GM21423 (cell line): ENCODE measurements at regions not wholly inside any gene's neighbourhood (a gene's known extent, or its start where the extent isn't known, plus 50 kb on each side); places are given as distances from the start of the nearest gene placed in this dataset.

Experiments
- ATAC-seq: cut with Tn5 transposase; IDR thresholded peaks from one replicate; pipeline ENCODE4 v1.9.1; 2021; ENCODE audit warnings: mild to moderate bottlenecking, moderate library complexity; ENCODE audit not compliant: unreplicated experiment

- peak; percentile 58 for ATAC-seq
Observed at GRCh38 chr9:109880276-109881169, 100.5 kb downstream of the PALM2AKAP2 start.

DNA sequence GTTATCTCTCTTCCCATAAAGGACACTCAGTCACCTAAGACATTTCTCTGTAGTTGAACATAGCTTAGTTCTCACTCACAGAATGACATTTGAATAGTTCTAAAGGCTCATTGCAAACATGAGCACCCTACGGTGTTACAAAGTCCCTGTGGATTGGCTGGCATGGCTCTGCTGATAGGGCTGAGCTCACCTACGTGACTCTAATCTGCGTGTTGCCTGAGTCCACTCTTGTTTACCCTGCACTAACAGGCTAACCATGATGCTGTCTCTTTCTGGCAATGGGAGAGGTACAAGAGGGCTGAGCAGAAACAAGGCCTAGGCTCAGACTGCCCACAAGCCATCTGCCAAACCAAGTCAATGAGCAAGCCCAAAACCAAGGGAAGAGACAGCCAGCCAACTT, 103.6 kb downstream of the PALM2AKAP2 start:
- no peak for ATAC-seq

DNA sequence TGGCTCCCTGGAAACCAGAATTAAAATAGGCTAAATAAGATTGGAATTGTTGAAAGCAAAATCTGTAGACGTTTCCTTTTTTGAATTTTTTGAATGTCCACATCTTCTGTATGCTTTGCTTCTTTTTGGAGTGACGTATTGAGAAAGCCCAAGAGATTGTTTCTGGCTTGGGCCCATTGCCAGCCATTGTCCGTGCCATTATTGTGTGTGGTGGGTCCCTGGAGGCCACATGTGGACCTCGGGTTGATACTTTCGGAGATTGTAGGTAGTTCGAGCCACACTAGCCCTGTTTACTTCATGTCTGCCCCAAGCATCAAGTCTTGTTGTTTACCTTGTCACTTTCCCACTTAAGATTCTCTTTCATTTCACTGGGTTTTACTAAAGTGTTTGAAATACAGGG, 106.0 kb downstream of the PALM2AKAP2 start:
- ATAC-seq, result no peak

DNA sequence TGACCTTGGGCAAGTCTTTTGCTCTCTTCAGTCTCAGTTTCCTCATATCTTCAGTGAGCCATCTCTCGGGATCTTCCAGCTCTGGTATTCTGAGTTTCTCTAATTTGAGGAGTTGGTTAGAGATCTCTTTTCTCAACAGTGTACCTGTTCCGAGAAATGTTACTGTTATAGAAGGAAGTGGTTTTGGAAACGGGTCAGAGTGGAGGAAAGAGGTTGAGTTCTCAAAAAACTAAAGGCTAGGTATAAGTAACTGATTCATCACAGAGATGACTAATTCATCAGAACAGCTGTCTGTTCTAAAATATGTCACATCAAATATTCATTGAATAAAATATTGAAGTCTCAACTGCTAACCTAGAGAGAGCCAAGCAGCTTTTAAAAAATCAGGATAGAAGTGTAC, 106.6 kb downstream of the PALM2AKAP2 start:
- peak; percentile 82 for ATAC-seq

- ATAC-seq, result peak; percentile 30
Observed at GRCh38 chr9:109887079-109887478, 107.1 kb downstream of the PALM2AKAP2 start.

DNA sequence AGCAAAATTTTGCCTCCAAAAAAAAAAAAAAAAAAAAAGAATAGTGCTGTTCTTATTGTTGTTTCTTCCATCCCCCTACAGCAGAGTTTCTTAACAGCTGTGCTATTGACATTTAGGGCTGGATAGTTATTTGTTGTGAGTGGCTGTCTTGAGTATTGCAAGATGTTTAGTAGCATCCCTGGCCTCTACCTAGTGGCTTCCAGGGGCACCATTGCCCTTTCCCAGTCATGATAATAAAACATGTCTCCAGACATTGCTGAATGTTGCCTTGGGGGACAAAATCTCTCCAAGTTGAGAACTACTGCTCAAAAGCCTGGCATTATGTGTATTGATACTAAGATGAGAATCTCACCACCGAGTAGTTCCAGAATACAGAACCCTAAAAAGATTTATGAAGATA, 108.7 kb downstream of the PALM2AKAP2 start:
- ATAC-seq, result no peak

GRCh38 chr9:109889456-109889855, 109.5 kb downstream of the PALM2AKAP2 start:
- ATAC-seq, result no peak

GRCh38 chr9:109893241-109893640, 113.2 kb downstream of the PALM2AKAP2 start:
- ATAC-seq, result peak; percentile 30

DNA sequence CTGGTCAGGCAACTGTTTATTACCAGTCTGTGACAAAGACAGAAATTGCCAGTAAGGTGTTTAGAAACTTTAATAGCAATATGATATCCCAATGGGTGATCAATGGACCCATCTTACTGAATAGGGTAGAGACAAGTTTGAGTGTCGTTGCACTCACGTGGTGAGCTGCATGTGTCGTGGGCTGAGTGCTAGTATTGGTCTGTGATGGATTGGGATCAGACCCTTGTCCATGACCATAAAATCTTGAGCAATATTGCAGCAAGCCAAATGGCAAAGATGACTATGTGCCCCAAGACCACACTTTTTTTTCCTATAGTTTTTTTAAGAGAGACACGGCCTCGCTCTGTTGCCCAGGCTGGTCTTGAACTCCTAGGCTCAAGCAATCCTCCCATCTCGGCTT, 114.5 kb downstream of the PALM2AKAP2 start:
- no peak for ATAC-seq

DNA sequence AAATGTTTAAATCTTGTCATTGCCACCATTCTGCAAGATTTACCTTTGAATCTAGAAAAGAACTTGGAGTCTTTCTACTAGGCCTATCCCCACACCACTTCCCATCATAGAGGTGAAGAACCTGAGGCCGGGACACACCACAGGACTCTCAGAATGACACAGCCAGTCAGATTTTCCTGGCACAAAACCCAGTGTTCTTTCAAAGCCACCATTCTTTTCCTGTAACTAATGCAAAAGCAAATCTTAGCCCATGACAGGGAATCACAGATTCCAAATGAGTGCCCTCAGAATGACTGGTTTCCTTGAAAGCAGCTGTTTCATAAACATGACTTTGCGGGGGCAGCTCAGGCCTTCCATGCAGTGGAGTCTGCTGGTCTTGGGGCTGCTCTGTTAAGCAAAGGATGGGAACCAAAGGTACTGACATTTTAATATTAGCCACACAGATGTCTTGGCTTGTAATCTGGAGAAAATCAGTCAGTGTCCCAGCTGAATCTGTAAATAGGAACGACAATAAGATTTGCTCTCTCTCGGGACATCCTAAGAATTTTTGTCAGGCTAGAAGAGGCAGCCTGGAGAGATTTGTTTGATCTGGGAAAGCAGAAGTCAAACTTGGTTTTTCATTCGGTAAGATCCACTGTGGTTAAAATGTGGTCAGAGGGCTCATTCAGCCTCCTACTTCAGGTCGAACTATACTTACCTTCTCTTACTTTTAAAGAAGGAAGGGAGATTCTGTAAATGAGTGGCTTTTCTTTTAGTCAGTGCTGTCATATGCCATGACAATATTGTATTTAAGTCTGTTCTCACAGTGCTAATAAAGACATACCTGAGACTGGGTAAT, 115.1 kb downstream of the PALM2AKAP2 start:
- ATAC-seq, result peak; percentile 70

DNA sequence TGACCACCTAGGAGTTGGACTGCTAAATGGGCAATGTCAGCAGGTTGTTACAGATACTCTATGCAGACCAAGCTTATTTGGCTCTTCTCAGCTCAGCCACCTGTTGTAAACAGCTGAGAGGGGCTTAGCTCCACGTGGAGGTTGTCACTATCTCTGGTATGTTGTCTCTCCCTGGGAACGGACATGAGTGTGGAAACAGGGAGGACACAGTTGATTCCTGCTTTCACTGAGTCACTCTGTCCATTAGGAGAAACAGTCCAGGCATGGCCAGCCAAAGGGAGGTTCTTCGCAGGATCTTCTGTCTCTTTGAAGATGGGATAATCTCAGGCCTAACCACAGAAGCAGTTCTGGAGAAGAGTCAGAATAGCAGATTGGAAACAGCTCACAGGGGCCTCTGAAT, 121.2 kb downstream of the PALM2AKAP2 start:
- ATAC-seq, result no peak

DNA sequence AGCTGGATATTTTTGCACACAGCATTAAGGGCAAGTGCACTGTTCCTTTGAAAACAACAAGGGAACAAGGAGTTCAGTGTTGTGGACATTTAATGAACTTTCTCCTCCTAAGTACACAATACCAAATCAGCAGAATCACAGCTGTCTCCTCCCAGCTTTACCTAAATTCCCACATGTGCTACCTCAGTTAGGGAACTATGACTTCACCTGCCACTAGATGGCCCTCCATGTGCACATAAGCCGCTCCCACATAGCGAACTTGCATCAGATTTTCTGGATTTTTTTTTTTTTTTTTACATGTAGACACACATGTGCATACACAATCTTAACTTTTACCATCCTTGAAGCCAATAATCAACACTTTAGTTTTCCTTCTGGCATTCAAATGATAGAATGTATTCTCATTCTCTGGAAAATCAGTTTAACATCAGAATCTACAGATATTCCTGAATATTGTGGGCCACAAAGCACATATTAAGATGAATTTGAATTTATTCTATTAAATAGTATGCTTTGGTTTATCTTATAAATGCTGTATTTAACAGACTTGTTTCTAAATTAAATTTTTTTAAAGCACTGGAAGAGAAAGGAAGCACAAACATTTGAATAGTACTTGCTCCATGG, 123.6 kb downstream of the PALM2AKAP2 start:
- peak; percentile 37 for ATAC-seq

DNA sequence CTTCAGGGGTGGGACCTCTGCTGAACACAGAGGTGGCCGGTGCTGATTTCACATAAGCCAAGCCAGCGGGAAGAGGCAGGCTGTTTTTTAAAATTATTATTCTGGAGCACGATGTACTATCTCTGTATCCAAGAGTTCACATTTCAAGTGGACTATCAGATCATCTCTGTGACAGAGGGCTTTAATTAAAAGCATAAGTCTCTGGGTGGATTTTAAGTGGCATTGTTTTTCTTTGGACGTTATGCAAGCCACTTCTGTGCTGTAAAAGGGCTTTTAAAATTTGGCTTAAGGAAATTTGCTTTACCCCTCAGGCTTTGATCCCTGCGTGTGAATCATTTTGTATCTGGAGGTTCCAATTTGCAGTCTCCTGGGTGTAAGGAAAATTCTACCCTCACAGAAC, 124.7 kb downstream of the PALM2AKAP2 start:
- no peak for ATAC-seq

- no peak for ATAC-seq
Observed at GRCh38 chr9:109905472-109905871, 125.5 kb downstream of the PALM2AKAP2 start.

DNA sequence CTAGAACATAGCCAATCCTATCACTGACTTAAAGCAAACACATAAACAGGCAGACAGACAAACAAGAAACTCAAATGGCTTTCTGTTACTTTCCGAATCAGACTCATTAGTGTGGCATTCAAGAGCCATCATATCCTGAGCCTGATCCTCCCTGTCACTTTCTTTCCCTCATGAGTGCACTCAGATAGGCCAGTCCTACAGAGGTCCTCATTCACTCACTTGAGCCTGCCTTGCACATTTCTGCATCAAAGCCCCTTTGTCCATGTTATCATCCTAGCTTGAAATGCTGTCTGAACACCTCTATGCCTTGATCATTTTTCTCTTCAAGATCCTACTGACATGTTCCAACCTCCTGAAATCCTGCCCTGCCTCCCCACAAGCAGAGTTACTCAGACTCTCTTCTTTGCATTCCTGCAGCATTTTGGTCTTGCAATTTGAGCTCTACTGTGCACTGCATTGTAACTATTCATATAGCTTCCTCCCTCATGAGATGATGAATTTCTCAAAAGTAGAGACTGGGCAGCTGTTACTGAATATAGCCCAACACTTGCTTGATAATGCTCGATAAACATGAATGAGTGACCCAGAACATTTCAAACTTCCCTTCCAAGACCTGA, 126.9 kb downstream of the PALM2AKAP2 start:
- ATAC-seq, result peak; percentile 21

- peak; percentile 81 for ATAC-seq
Observed at GRCh38 chr9:109907400-109907799, 127.4 kb downstream of the PALM2AKAP2 start.

DNA sequence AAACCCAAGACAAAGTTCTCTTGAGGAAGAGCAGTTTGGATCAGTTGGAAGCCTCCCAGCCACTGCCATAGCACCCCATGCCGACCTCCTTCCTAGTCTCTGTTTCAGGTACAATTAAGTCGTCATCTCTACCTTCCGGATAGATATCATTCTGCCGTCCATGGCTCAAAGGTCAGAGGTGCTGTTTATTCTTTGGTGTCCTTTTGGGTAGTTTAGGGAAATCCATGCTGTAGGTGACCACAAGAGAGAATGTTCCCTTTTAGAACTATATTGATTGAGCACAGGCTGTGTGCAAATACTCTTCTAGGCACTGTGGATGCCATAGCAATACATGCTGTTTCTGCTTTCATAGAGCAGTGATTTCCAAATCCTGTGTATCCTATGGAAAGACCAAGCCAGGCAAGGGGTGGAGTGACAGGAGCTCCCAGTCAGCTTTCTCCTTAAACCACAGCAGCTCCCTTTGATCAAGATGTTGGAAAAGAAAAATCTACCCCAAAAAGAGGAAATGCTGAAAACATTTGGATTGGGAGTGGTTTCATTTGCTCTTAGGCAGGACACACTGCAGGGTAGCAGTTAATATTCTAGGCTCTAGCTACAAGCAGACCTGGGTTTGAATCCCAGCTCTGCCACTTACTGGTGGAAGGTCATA, 127.9 kb downstream of the PALM2AKAP2 start:
- no peak for ATAC-seq

DNA sequence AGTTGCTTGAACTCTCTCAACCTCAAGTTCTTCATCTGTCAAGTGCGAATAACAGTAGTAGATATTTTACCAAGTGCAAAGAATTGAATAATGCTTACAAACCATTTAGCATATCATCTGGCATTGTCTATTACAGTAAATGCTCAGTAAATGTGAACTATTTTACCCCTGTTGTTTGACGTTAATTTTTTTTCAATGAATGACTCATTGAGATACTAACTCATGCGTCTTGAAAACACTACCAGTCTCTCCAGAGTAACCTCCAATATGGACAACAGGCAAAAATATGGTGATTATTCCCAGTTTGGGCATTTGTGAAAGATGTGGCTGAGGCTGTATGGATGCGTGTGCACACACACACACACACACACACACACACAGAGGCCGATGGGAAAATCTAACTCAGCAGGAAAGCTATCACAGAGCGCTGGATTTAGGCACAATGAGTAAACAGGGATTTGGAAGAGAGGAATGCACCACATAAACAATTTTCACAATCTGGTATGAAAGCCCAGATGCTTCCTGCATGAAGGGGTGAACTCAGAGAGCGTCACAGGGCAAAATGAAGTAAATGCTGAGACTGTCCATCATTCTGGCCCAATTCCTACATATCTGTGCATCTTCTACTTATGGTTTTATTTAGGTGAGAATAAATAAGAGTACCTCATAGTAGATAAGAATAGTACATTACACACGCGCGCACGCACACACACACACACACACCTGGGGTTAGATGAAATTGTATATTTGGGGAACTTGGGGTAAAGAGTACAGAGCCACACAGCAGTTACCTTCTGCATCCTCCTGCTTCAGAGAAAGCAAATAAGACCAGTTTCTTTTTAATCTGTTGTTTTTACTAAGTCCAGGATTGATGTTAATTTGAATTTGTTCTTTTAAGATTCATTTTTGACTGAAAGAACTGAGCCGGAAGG, 128.7 kb downstream of the PALM2AKAP2 start:
- no peak for ATAC-seq
